UCSD-AML1 (cell line): ENCODE measurements at regions not wholly inside any gene's neighbourhood (a gene's known extent, or its start where the extent isn't known, plus 50 kb on each side); places are given as distances from the start of the nearest gene placed in this dataset.
A peak's percentile ranks its signal among the peaks of the same experiment; 100 is the strongest.

ENCODE experiments used
- DNase-seq: peaks from one replicate; lab custom pipeline; 2025; ENCODE audit not compliant: unreplicated experiment; lab: John Stamatoyannopoulos, UW

GRCh38 chr2:4551691-4552474 is 848.5 kb downstream of the DCDC2C start:
- DNase-seq: no peak

DNA sequence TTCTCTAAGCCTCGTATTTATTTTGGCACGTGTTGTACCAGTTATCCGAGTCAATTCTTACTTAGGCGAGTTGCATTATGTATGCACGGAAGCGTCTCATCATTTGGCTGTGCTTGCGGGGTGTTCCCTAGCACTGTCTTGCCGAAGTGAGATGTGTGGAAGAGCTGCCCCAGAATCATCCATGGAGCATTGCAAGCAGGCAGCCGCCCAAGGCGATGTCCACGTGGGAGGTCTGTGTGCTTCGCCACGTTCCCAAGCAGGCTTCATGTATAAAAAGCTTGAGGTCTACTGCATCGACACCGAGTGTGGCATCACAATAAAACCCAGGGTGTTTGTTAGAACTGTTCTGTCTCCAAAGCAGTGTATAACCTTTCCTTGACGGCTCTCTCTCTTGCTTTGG is 849.9 kb downstream of the DCDC2C start:
- no peak for DNase-seq

- DNase-seq: no peak
These were observed 852.9 kb downstream of the DCDC2C start for GRCh38 chr2:4556135-4556896.

DNA sequence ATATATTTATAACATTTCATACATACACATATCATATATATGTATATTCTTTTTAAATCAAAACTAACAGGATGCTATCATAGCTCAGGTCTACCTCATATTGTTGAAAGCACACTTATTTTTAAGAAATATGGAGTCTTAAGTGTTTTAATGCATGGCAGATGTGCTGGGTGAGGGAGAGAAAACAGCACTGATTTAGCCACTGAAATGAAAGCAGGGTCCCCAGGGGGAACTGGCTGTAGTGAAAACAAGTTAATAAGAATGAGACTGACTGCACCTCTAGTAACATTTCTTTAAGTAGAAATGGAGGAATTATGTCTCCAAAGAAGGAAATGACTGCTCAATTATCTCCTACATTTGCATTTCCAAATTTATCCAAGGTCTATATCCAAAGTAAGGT is 857.8 kb downstream of the DCDC2C start:
- no peak for DNase-seq

GRCh38 chr2:4576075-4576474 is 872.7 kb downstream of the DCDC2C start:
- no peak for DNase-seq

DNA sequence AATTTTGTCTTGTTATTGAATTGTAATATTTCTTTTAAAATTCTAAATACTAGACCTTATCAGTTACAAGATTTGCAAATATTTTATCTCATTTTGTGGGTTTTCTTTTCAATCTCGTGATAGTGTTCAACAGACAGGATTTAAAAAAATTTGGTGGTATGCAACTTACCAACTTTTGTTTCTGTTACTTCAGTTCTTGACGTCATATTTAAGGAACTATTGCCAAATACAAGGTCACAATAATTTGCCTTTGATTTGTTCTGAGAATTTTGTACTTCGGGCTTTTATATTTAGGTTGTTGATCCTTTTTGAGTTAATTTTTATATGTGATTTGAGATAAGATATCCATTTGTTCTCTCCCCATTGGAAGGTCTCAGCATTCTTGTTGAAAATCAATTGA is 876.6 kb downstream of the DCDC2C start:
- DNase-seq: no peak

- DNase-seq: no peak
These were observed 881.8 kb downstream of the DCDC2C start for GRCh38 chr2:4585057-4585635.

GRCh38 chr2:4588606-4589005 is 885.2 kb downstream of the DCDC2C start:
- peak; percentile 8 for DNase-seq

DNA sequence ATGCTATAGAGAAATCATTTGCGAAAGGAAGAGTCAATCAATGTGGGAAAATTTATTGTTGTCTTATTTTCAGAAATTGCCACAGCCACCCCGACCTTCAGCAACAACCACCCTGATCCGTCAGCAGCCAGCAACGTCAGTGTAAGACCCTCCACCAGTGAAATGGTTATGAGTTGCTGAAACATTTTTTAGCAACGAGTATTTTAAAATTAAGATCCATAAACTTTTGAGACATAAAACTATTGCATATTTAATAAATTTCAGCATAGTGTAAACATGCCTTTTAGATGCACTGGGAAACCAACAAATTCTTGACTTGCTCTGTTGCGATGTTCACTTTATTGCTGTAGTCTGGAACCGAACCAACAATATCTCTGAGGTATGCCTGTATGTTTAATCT is 887.9 kb downstream of the DCDC2C start:
- DNase-seq: no peak

DNA sequence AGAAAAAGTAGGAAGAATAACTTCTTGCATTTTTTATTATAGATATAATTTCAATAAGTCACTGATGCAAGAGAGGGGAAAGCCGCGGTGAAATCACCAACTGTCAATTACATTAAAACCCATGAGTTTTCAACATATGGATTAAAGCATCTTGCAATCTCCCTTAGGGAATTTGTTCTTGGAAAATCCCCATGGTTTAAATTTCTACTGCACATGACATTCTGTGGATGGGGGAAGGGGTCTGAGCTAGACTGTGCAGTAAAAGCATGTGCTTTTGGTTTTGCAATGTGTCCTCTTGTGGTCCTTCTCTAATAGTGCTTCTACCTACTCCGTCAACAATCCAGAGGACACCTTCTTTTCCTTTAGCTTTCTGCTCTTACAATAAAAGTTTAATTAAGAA is 894.0 kb downstream of the DCDC2C start:
- no peak for DNase-seq

- no peak for DNase-seq
These were observed 901.4 kb downstream of the DCDC2C start for GRCh38 chr2:4604767-4605166.

GRCh38 chr2:4618141-4618540 is 914.8 kb downstream of the DCDC2C start:
- DNase-seq: no peak

DNA sequence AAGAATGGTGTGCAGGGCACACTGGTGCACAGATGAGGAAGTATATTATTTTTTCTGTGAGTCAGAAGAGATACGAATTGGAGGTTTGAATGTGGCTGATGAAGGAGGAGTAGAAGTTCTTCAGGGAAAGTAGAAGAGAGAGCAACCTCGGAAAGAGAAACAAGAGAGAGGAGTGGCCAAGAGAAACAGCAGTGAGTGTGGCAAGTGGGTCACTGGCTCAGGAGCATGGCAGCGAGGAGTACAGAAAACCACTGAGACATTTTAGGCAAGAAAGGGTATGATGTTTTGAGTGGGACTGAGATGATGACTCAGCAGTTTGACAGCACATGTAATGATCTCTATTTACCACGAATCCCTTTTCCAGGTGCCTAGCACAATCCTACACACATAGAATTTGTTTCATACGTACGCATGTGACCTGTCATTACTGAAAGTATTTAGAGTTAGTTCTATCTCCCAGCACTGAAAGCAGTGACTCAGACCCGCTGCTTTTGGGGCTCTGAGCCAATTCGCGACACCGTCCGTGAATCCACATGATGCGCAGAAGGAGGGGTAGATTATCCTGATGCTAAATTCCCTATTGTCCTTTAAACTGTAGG is 915.4 kb downstream of the DCDC2C start:
- DNase-seq: no peak

DNA sequence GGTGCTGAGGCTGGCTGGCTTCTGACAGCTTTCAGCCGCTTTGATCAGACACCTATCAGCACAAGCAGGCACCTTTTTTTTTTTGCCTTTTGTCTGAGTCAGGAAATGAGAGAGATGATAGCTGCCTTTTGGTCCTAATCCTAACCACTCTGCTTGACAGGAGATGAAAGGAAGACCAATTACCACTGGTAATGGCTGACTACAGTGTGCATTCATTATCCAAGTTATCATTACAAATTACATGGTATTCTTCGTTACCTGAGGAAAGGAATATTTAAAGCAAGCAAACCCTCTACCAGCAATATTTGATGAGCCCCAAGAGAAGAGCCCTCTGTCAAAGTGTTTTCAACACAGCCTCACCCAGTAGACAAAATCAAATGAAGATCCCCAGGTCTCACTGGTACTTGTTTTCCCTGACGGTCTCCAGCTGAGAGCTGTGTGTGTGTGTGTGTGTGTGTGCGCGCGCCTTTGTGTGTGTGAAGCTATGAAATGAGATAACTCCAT is 925.7 kb downstream of the DCDC2C start:
- no peak for DNase-seq

- no peak for DNase-seq
These were observed 931.9 kb downstream of the DCDC2C start for GRCh38 chr2:4635289-4635688.

- no peak for DNase-seq
These were observed 950.6 kb downstream of the DCDC2C start for GRCh38 chr2:4653991-4654390.

DNA sequence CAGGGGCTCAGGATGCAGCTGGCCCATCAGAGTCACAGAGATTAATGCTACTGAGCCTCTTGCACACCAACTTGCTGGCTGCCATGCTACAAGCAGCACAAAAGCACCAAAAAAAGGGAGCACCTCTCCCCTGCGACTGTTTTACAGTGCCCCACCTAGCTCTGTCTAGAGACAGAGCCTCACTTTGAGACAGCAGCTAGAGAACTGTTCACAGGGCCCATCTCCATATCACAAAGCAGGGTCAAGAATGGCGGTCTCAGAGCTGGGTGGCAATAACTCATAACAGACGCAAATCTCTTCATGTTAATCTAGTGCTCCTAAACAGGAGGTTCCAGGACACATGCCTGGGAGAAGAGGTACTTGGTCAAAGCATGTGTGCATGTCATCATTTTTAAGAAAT is 953.0 kb downstream of the DCDC2C start:
- no peak for DNase-seq

- no peak for DNase-seq
These were observed 958.9 kb downstream of the DCDC2C start for GRCh38 chr2:4662161-4662779.

DNA sequence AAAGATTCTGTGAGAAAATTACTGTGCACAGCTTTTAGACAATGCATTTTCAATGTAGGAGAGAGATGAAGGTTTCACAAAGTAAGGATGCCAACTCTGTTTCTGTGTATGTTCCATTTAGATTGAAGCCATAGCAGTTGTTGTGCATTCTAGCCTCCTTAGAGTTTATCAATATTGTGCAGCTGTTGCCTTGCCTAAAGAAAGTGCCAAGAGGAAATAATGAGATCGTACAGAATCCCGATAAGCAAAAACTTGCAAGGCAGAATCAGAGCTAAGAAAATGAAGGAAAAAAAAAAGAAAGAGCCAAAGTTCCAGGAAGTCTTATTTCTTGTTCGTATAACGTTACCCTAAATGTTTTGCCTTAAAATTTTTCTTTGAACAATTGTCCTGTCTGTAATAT is 965.0 kb downstream of the DCDC2C start:
- DNase-seq: no peak

DNA sequence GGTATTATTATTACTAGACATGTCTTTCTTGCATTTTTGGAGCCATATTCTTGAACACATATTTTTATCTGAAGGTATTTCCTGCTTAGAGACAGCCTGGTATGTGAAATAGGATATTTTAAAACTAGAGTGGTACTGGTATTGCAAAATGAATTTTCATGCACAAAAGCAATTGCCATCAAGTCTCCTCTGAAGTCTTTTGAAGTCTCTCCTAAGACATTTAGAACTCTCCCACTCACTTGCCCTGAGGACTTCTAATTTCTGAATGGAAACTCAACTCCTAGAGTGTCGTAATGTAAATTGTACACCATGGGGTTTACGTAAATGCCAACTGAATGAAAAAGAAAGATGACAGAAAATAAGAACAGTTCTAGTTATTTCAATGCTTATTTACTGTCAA is 967.0 kb downstream of the DCDC2C start:
- no peak for DNase-seq

GRCh38 chr2:4673025-4673489 is 969.7 kb downstream of the DCDC2C start:
- no peak for DNase-seq
